GM13976 (cell line): ENCODE measurements at regions not wholly inside any gene's neighbourhood (a gene's known extent, or its start where the extent isn't known, plus 50 kb on each side); places are given as distances from the start of the nearest gene placed in this dataset.

Experiments used
- DNase-seq: peaks from one replicate; pipeline ENCODE4 v3.0.0; 2012; ENCODE audit warnings: low spot score
- CTCF ChIP-seq: IDR thresholded peaks from 2 replicates; pipeline ENCODE4 v1.5.1; 2012; ENCODE audit warnings: borderline replicate concordance, mild to moderate bottlenecking; ENCODE audit not compliant: insufficient read depth; ENCODE audit errors: extremely low read depth, missing control alignments, control extremely low read depth
- in situ Hi-C: fragments of 300-500 bp; cut with MboI; formaldehyde crosslinking; loops from one replicate; pipeline ENCODE4 v1.12.0; 2022; ENCODE audit warnings: low sequenced_read_pairs, mixed read lengths, inconsistent platforms; ENCODE audit not compliant: unreplicated experiment

- no peak for DNase-seq
- TF ChIP-seq CTCF: no peak
- in situ Hi-C loops: no loop called here
Measured at GRCh38 chrX:76862509-76862908, 435.0 kb downstream of the MAGEE1 start.

- TF ChIP-seq CTCF: no peak
- DNase-seq: no peak
- in situ Hi-C loops: no loop called here
Measured at GRCh38 chrX:76893930-76894329, 466.4 kb downstream of the MAGEE1 start.

GRCh38 chrX:76915836-76916235 lies 488.3 kb downstream of the MAGEE1 start:
- no peak for DNase-seq
- no peak for TF ChIP-seq CTCF
- in situ Hi-C loops: no loop called here

GRCh38 chrX:76918033-76918432 lies 490.5 kb downstream of the MAGEE1 start:
- DNase-seq: no peak
- no peak for TF ChIP-seq CTCF
- in situ Hi-C loops: no loop called here

GRCh38 chrX:76919761-76920160 lies 492.3 kb downstream of the MAGEE1 start:
- no peak for DNase-seq
- TF ChIP-seq CTCF: no peak
- in situ Hi-C loops: no loop called here

- in situ Hi-C loops: no loop called here
- no peak for TF ChIP-seq CTCF
- no peak for DNase-seq
Measured at GRCh38 chrX:76920607-76921006, 493.1 kb downstream of the MAGEE1 start.

GRCh38 chrX:76921176-76921575 lies 493.7 kb downstream of the MAGEE1 start:
- in situ Hi-C loops: no loop called here
- DNase-seq: no peak
- TF ChIP-seq CTCF: no peak
